HG02678 (cell line): ENCODE measurements at regions not wholly inside any gene's neighbourhood (a gene's known extent, or its start where the extent isn't known, plus 50 kb on each side); places are given as distances from the start of the nearest gene placed in this dataset.

Source experiments
- ATAC-seq: cut with Tn5 transposase; IDR thresholded peaks from one replicate; pipeline ENCODE4 v1.9.1; 2021; ENCODE audit warnings: mild to moderate bottlenecking, moderate library complexity; ENCODE audit not compliant: unreplicated experiment

DNA sequence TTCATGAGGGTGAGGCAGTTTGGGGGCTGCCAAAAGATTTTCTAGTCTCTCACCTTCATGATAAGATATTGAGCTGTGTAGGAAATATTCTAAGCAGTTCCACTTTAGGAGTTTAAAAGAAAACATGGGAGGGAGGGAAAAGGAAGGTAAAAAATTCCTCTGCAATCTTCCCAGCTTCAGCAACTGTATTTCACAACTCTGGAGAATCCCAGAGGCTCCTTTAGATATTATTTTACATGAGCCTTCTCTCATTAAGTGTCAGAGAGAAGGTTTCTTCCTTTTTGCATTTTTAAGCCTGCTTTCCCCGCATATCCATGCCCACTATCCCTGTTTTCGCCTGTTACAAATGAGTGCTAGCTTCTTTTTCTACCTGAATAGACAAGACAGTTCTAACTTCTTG is 289.4 kb downstream of the CHRM3 start:
- no peak for ATAC-seq

GRCh38 chr1:239676522-239677273 is 290.3 kb downstream of the CHRM3 start:
- ATAC-seq = no peak

GRCh38 chr1:239677362-239677761 is 291.0 kb downstream of the CHRM3 start:
- ATAC-seq = no peak

GRCh38 chr1:239678181-239678580 is 291.8 kb downstream of the CHRM3 start:
- no peak for ATAC-seq

GRCh38 chr1:239682046-239682445 is 295.7 kb downstream of the CHRM3 start:
- no peak for ATAC-seq

DNA sequence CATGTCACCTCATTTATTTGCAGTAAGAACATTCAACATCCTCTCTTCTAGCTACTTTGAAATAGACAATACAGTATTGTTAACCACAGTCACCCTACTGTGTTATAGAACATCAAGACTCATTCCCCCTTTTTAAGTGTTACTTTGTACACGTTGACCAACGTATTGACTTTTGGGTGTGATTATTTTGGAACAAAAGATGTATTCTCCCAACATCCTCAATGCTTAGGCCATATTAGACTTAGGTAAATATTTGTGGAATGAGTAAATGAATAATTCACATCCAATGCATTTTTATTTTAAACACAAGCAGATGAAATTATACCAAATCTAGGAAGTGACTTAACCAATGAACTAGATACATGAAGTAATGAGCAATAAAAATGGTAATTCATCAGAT is 296.6 kb downstream of the CHRM3 start:
- ATAC-seq = no peak

- no peak for ATAC-seq
These were observed 300.0 kb downstream of the CHRM3 start for GRCh38 chr1:239686386-239686785.

GRCh38 chr1:239696317-239696716 is 309.9 kb downstream of the CHRM3 start:
- no peak for ATAC-seq

DNA sequence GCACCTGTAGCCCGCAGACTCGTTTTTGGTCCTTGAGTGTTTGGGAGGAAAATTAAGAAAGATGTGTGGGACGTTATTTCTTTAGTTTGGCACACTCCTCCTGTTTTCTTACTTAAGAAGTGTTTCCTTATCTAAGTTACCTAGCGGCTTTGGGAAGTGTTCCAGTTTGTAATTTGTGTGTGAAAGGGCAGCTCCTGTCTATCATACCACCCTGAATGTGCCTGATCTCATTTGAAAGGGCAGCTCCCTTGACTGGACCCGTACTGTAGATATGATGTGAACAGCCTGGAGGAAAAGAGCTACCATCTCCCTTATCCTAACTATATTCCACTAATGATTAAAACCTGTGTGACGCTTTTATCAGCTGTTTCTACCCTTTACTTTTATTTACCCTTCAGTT is 314.3 kb downstream of the CHRM3 start:
- ATAC-seq = no peak

DNA sequence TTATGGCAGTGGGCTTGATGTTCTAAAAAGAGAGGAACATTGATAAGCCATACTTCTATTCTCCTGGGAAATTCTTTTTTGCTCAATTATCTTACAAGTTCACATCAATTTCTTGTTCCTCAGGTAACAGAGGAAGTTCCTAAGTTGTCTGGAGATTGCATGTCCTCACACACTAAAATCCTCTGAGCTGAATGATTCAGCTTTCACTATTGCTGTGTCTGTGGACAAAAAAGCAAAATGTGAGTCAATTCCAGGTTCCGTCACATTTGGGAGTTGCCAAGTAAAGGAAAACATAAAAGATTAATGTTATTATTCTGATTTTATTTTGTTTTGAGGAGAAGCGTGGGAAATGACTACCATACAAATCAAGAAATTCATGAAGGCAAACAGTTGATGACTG is 316.7 kb downstream of the CHRM3 start:
- ATAC-seq = no peak

- no peak for ATAC-seq
These were observed 320.0 kb downstream of the CHRM3 start for GRCh38 chr1:239706245-239706892.

GRCh38 chr1:239707615-239708014 is 321.2 kb downstream of the CHRM3 start:
- ATAC-seq = no peak

DNA sequence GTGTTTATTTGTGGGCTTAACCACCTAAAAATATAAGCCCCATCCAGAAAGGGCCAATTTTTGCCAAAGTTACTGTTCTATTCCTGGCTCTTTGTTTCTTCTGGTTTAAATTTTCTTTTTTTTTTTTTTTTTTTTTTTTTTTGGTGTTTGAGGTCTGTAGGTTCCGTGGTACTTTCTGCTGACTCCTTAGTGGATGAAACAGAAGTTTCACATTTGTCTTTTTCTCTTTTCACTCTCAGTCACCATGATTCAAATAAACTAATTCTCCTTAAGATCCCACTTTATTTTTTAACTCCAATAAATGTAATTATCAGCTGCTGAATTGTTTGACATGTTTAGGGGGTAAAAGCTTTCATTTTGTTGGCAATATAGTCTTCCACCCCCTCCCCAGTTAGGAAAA is 322.3 kb downstream of the CHRM3 start:
- ATAC-seq = no peak

GRCh38 chr1:239711768-239712167 is 325.4 kb downstream of the CHRM3 start:
- ATAC-seq = no peak

- no peak for ATAC-seq
These were observed 330.9 kb downstream of the CHRM3 start for GRCh38 chr1:239717097-239717917.

DNA sequence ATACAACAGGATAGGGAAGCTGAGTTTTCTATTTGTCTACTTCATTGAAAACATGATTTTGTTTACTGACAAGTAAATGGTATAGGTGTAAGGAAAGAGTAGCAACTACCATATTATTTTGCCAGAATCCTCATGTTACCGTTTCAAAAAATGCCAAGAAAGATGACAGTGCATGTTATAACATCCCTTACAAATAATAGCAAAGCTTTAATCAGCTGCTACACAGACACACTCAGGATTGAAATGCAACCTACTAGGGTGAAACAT is 331.5 kb downstream of the CHRM3 start:
- ATAC-seq = no peak

DNA sequence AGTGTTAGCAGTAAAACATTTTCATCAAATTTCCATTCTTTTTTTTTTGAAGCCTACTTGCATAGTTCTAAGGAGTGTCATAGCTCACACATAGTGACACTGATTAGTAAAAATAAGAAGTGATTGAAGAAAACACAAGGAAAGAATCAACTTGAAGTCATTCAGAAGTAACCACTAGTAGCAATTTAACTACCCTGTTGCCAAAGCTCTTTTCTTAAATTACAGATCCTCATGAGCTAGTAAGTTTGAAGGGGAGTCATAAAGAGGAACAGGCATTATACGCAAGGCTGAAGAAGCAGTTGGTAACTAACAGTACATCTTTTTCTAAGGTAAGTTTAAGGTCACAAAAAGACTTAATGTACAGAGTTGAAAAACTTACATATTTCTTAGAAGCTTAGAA is 332.2 kb downstream of the CHRM3 start:
- ATAC-seq = no peak

DNA sequence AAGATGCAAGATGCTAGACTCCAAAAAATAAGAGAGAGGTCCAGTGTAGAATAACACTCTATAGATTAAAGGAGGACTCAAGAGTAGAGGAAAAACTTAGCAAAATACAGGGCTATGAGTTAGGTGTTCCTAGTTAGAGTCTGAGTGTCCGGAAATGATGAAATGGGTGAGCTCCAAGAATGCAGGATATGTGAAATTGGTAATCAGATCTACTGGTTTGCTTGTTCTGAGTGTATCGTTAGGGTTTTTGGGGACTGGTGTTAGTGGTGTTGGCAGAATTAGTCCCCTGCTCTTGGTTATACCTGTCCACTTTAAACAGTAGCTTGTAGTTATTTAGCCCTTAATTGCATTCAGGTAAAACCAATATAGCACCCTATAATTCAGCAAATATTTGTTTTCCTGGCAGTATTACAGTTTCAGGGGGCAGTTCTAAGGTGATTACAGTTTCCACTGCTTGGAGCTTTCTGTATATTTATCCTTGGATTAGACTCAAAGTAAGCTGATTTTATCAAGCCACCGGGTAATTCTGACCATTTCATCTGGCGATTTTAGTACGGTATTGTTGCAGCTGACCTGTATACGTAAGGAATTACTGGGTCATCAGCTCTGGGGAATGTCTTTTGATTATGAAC is 332.7 kb downstream of the CHRM3 start:
- no peak for ATAC-seq

GRCh38 chr1:239719642-239720258 is 333.4 kb downstream of the CHRM3 start:
- no peak for ATAC-seq

DNA sequence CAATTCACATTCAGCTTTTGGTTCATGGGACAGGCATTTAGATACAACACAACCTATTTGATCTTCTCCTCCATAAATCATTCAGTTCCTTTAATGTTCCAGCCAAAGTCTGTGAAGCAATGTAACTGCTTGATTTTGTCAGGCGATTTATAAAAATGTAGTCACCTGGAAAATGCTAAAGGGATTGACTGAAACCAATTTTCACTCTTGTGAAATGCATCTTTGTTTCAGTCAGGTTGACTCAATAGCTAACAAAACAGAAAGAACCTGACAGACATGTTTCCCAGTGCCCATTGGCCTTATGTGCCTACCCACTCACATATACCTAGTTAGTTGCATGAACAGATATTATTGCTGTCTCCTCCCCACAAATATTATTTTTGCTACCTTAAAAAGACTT is 335.7 kb downstream of the CHRM3 start:
- no peak for ATAC-seq

DNA sequence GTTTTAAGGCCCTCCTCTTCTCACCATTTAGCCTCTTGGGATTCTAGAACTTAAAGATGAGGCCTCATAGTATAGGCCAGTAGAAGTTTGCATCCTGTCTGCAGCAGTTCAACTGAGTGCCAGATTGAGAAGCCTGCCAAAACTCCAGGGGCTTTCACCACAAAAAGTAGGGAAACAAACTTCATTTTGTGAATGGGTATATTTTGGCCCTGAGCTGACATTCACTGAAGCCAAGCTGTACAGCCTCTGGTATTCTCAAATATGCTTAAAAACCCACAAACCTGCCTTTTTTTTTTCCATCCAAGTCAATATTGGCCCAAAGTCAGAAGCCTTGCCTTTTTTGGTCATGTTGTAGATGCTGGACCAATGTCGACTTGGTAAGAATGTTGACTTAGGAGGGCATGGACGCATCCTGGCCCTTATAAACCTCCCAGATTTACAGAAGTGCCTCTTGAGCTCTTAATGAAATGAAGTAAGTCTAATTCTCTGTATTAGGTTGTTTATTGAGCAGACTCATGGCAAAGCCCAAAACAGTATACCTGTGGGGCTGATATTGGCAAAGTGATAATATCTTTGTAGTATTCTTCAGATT is 337.5 kb downstream of the CHRM3 start:
- ATAC-seq = no peak
